HuH-7.5 (cell line): ENCODE measurements at regions not wholly inside any gene's neighbourhood (a gene's known extent, or its start where the extent isn't known, plus 50 kb on each side); places are given as distances from the start of the nearest gene placed in this dataset.

Experiments
- DNase-seq: peaks from one replicate; pipeline ENCODE4 v3.0.0; 2011; ENCODE audit warnings: low spot score

DNA sequence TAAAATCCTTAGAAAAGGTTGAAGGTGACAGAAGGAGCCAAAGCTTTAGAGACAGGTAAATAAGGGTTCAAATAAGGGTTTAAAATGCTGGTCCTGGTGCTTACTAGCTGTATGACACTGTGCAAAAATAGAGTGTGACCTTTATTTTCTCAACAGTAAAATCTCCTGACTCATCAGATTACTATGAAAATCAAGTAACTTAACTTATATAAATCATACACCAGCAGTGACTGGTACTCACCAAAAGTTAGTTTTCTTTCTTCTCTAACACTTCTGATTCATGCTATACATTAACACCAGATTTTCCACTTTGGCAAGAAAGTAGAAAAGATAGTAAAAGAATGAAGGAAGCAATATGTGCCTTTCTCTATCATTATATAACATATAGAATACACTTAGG is 205.9 kb upstream of the GBE1 start:
- no peak for DNase-seq

DNA sequence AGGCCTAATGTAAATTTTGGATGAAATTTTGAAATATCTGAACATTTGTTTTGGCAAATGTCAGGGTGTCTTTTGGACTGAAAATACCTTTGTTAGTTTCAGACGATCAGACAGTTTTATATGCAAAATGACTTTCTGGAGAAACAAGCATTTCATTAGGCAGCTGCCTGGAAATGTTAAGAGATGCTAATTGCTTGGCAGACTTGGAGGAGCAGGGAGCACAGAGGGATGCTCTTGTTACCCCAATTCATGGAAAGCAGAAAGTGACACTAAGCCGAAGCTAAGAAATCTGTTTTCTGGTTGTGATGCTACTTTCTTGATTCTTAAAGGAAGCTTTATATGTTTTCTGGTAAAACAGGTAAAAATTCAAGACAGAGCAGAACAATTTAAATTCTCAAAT is 204.3 kb upstream of the GBE1 start:
- no peak for DNase-seq

DNA sequence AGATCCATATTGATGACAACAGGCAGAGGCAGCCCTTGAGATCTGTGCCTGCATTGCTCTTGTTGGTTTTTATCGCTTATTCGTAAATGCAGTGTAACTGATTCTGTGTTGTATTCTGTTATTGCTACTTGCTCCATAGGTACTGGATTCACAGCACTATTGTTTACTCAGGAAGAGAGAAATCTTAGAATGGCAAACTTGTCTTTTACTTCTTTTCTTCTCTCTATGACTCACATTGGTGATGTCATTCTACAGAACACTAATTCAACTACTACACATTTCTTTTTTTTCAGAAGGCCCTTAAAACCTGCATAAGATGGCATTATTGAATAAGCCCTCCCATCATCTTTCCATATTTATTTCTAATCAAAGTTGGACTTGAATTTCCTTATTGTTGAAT is 201.0 kb upstream of the GBE1 start:
- no peak for DNase-seq

DNA sequence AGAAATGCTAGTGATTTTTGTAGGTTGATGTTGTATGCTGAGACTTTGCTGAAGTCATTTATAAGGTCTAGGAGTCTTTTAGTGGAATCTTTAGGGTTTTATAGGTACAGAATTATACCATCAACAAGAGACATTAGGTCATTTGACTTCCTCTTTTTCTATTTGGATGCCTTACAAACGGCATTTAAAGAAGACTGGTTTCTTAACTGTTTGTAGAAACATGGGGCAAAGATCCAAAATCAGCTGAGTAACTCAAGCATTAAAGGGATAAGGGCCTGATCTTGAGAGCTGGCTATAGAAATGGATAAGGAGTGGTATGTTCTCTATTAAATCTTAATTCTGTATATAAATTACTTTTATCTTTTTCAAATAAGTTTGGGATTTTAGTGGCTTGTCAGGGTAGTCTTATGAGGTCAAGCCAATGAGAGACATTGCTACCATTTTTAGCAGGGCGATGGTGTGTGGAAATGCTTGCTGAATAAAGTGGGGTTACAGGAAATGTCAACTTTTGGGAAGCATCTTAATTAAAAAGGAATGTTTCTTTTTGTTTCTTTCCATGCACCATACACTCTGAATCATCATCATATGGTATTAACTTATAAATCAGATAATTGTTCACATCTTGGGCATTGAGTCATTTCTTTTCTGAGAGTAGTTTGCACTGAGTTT is 197.7 kb upstream of the GBE1 start:
- DNase-seq: no peak

DNA sequence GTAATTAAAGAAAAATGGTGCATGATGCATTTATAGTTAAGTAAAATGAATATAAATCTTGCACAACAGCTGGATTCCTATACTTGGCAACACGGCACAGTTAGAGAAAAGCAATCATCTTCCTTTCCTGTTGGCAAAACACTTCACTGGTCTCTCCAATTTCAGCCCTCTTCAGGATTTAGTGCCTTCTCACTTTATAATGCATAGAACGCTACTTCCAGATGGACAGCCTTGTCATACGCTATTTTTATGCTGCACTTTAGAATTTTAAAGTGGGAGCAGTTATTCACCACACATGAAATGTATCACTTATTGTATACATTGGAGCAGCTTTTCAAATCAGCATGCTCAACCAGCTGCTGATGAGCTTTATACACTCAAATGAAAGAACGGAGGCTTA is 194.4 kb upstream of the GBE1 start:
- no peak for DNase-seq

DNA sequence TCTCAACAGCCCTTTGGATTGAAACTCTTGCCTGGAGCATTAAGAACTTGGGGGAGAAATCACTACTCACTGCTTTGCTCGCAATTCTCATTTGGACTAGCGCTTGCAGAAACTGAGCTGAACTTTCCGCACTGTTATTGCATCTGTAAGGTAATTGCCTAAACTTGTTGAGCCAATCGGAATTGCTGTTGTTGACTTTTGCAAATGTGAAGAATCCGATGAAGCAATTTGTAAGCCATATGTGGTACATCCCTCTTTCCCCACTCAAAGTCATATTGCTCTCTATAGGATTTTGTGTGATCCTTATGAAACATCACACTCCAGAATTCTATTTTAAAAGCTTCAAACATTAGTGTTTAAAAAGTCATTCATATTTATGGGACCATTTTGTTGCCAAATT is 191.7 kb upstream of the GBE1 start:
- DNase-seq: no peak

DNA sequence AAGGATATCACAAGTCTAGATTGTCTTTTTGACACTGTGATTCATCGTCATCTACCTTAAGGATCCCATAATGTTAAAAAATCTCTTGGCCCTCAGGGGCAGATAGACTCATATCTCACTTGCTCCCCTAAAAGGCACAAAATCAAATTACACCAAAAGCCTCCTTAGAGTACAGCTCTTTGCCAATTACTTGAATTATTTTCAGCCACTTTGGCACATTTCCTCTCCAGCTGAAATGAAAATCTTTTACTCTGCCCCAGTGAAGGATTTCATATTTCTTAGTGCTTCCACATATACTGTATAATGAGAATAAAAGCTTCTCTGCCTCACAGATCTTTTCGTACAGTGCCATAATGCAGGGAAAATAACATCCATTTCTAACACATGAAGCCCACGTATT is 190.7 kb upstream of the GBE1 start:
- DNase-seq: no peak

DNA sequence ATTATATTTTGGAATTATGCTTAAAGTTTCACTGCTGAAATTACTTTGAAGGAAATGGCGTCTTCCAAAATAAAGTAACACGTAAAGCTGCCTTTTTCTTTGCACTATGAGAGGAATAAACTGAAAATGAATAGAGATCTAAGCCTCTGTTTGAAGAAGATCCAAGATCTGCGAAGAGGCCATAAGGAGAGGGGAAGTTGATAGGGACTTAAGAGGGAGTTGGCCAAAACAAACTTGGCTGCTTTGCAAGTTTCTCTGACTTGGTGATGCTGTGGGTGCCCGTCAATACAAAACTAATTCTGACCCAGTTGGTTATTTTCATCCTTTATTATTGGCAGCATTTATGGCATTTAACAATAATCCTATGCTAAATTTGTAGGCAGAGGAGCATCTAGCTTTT is 190.2 kb upstream of the GBE1 start:
- no peak for DNase-seq

DNA sequence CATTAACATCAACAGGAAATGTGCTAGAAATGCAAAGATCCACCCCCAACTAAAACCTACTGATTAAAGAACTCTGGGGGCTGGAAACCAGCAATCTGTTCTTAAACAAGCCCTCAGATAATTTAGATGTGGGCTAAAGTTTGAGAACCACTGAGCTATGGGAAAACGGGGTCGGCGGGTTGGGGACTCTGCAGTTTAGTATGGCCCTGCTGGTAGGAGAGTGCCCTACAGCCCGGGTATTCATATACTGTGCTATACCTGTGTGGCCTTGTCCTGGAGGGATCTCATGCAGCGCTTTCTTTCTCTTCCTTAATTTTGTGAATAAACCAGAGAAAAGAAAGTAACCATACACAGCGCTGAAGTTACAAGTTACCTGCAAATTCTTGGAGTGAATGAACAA is 189.7 kb upstream of the GBE1 start:
- no peak for DNase-seq

DNA sequence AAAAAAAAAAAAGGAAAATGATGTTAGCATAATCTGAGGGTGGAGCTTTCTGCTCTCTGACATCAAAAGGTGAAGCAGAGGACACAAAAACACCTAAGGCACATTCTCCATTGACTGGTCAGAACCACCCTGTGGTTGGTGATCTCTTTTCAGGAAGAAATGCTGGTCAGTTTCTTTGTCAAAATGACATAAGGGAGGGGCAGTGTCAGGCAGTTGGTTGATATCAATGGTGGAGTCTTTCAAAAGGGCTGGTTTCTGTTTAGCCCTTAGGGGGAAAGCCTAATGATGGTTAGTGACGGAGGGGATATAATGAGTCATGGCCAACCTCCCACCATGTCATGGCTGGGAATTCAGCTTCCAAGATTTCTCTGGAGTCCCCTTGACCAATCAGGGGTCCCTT is 185.9 kb upstream of the GBE1 start:
- DNase-seq: no peak

DNA sequence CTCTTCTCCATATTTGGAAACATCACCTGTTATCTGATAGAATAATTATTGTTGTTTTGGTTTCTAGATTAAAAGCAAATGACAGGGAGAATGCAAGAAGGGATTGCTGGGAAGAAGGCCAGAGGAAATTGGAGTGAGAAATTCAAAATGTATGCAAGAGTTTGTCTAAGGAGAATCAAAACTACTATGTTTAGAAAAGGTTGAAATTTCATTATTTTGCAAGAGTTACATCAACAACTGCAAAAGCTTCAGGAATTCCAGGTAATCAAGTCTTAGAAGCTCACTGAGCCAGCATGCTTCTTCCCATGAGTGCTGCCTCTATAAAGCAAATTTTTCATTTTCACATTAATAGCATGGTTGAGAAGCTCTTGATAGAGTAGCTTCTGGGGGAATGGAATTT is 177.2 kb upstream of the GBE1 start:
- no peak for DNase-seq

DNA sequence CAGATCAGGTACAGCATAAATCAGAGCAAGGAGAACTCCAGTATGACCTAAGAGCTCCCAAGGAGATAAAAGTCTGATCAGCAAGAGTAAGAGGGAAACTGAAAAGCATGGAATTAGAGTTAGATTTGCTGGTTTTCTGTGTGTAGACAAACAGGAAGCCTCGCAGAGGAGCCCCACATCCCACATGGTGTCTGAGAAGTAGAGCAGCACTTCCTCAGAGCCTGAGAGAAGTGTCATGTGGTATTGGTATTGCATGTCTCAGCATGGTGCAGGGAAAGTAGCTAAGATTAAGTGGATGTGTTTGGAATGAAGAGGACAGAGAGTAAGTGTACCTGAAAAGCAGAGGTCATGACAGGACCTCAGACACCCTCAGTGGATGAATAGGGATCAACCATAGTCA is 175.4 kb upstream of the GBE1 start:
- no peak for DNase-seq

DNA sequence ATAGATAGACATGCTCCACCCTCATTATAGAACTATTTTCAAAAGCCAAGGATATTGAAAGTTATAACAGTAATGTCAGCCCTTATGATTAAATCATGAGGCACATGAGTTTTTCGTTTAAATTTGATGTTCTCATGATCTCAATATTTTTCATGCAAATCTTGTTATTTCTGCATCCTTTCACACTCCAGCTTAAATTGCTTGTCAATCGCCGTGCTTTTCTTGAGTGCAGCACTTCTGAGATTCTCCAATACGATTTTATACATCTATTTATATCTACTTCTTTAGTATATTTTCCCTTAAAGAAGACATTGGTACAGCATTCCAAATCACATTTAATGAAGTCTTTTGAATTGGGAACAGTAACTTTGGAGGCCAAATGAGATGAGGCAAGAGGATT is 171.2 kb upstream of the GBE1 start:
- DNase-seq: no peak

DNA sequence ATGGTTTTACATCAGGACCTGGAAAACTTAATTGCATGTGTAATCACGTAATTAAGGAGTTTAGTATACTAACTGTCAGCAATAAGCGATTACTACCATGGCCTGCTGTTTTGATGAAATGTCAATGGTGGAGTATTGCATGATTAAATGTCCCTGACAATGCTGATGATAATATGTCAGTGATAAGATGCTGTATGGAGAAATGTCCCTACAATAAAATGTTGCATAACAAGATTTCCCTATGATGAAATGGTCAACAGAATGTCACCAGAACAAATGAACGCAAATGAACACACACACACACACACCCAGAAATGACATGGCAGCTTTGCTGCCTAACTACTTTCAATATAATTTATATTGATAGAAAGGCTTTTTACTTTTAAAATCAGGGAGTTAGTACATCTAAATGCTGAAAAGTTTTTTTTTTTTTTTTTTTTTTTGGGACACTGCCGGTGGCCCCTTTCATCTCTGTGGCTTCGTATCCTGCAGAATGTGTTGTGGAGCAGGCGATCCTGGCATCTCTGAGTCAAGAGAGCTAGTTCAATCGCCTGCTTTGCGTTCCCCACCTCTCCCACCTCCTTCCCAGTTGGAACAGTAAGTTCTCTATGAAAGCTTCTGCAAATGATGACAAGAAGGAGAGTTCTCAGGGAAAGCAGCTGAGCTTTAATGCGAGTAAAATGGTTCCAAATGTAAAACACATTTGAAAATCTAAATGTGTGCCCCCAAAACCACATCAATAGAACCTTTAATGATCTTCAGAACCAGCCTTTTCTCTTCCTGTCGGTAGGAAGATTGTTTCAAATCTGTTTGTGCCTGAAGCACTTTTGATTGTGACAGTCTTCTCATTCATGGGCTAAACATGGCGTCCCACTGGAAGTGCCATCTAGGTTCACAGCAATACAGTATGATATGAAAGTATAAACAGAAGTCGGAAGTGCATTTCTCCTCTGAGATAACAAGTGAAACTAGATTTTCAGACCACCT is 170.1 kb upstream of the GBE1 start:
- no peak for DNase-seq

DNA sequence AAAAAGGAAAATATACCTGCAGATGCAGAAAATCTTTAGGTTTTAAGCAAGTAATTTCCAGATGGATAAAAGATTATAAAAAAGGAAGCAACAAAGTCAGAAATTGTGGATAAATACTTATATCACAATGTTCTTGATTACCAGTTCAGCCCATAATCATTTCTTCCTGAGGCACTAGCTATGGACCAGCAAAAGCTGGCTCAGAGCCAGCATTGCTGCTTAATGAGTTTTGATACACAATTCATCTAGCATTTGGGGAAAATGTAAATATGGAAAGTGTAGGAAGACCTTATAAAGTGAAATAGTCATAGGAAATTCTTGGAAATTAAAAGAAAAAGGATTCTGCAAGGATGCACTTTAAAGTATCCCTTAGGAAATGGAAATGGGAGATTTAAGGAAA is 168.3 kb upstream of the GBE1 start:
- DNase-seq: no peak

DNA sequence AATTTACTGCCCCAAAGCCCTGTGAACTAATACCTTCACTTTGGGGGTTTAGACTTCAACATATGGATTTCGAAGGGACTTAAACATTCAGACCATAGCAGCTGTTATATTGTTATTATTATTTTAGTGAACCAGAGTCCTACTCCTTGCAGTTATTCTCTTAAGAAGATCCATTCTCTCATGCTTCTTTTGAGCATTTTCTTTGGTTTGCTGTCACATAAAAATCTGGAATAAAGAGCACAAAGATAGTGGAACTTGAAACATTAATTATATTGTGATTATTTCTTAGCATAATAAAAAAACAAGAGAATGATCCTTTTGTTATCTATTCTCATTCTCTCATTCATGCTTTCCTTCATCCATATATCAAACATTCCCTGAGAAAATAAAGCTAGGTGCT is 166.4 kb upstream of the GBE1 start:
- DNase-seq: no peak

DNA sequence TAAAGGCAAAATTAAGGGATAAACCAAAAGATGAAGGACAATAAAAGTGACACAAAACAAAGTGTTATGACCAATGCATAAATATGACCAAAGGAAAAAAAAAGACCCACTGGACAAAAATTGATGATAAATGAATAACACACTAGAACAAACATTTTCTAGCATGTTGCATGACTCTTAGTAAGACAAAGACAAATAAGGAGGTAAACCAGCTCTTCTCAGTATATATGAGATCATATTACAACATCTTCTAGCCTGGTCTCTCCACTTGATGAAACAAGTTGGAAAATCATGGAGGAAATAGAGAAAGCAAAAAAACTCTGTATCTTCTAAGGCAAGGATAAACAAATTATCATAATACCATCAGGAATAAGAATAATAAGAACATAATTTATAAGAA is 163.9 kb upstream of the GBE1 start:
- no peak for DNase-seq

DNA sequence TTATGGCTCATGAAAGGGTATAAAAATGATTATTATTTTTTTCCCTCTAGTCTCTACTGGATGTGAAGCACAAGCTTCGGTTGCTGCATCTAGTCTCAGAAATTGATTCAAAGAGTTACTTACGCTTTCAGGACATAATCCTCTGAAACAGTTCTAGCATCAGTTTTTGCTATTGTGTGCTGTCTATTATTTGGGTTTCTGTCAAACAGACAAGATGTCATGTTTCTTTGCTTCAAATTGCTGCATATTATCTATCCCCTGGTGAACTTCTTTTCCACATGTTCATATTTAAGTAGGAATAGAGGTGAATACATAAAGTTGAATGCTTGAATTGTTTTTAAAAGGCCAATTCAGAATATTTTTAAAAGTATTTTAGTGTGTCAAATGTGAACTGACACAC is 161.6 kb upstream of the GBE1 start:
- no peak for DNase-seq

DNA sequence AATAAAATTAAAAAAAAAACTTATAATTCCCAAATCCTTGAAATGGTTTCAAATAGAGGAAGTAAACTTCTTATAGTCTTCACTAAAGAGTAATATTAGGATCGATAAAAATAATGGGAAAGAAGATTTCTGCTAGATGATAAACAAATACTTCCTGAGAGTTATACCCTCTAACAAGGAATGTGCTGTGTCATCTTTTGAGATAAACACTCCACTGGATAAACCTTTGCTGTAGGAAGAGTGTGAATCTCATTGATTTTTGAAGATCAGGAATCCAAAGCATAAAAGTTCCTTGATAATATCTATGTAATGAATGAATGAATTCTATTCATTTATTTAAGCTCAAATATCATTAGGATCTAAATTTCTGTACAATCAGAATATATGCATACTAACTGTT is 161.0 kb upstream of the GBE1 start:
- no peak for DNase-seq

DNA sequence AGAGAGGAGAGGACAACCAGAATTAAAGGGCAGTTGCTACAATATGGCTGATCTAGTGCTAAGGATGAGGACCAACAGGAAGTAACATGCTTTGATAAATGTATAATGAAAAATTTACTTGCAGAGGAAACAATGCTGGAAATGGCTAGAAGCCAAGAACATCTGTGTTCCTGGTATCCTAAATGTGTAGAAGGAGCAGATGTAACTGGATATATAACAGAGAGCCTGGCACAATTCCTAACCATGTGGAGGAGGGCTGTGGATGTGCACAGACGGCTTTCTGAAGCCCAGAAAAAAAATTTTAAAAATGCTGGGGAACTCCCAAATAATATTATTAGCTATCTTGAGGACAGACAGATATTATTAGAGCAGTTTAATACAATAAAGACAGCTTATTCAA is 159.4 kb upstream of the GBE1 start:
- DNase-seq: no peak

DNA sequence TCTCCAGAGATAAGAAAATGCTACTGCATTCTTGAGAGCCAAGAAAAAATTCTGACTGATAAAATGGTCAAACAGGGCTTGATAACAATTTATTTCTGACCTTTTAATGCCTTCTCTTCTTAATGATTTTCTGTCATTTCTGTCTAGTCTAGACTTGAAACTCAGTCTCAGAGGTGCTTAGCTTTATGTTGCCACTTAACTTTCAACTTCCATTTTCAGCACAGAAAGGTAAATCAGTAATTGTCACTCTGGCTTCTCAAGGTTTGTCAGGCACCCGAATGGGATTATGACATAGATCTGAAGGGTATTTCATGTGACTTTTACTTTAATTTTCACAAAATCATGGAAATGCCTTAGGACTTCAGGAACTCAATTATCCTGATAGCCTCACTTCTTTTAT is 155.4 kb upstream of the GBE1 start:
- DNase-seq: no peak

DNA sequence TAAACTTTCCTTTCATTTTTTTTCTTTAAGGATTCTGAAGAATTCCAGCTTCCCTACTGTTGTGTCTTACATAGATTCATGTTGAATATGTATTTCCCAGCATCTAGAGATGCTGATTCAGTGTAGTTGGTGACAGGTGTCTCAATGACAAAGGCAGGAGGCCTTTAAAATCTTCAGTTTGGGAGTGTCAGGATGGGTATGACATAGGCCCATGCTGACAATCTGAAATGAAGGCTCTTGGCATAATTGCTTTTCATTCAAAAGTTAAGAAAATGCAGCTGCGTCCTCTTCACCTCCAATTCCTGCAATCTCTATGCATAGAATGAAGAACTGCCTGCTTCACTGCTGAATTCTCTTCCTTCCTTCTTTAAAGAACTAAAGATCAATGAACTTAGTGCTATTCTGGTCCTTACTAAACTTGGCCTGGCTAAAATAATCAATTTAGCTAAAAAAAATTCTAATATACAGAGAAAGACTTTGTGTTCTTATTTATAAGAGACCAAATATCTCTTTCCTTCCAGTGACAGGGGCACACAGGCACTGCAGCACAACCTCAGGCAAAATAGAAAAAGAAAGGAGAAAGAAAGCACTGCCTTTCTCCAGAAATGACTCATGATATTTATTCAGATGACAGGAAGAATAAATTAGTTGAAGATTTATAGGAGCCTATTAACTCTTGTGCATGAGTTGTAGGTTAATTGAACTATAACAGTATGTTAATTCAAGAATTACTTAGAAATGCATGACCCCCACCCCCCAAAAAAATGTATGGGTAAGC is 152.6 kb upstream of the GBE1 start:
- DNase-seq: no peak

DNA sequence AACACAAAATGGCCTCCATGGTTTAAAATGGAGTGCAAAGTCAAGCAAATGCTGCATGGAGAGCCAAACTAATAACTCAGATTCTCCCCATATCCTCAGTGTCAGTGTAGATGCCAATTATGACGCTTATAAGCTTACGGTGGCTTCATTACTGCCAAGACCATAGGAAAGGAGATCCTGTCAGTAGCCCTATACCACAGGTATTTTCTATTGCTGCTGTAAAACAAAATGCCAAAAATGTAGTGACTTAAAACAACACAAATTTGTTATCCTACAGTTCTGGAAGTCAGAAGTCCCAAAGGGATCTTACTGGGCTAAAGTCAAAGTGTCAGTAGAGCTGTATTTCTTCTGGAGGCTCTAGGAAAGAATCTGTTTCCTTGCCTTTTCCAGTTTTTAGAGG is 149.8 kb upstream of the GBE1 start:
- DNase-seq: no peak
